GM12878 (cell line): ENCODE measurements at regions not wholly inside any gene's neighbourhood (a gene's known extent, or its start where the extent isn't known, plus 50 kb on each side); places are given as distances from the start of the nearest gene placed in this dataset.

ENCODE experiments used
- ATAC-seq: fragments of 200-7000 bp; cut with Tn5 transposase; 3 replicates; pipeline ENCODE4 v1.9.1; 2020; ENCODE audit warnings: mild to moderate bottlenecking, moderate library complexity
- BruUV-seq: library from RNA; stranded (reverse); fragments of 400-500 nt; replicated peaks from 2 replicates; lab custom pipeline; 2021; lab: Mats Ljungman, UMichigan
- CTCF ChIA-PET: fragments of 300-600 bp; sonication (Branson Sonifier 250); formaldehyde crosslinking; extraction: SDS; loops from one replicate; lab custom pipeline; 2021; ENCODE audit warnings: inconsistent platforms; lab: Yijun Ruan, JAX
- POLR2A ChIA-PET: fragments of 350-600 bp; formaldehyde crosslinking; extraction: SDS; loops from one replicate; lab custom pipeline; 2021; ENCODE audit warnings: inconsistent platforms; lab: Charles Lee
- RAD21 ChIA-PET: fragments of 300-600 bp; sonication (Branson Sonifier 250); formaldehyde crosslinking; loops from one replicate; lab custom pipeline; 2023; ENCODE audit warnings: antibody characterized with exemption; ENCODE audit not compliant: unreplicated experiment; lab: Charles Lee
- SMC1A ChIA-PET: fragments of 300-600 bp; sonication (Branson Sonifier 250); formaldehyde crosslinking; loops from one replicate; lab custom pipeline; 2023; ENCODE audit not compliant: unreplicated experiment, uncharacterized antibody; lab: Charles Lee
- DNase-seq: peaks from one replicate; pipeline ENCODE4 v3.0.0-alpha.2; 2011; ENCODE audit warnings: low read depth, low spot score
- FAIRE-seq: peaks from 3 replicates; lab custom pipeline; 2011; peaks lifted over from hg19 to GRCh38; lab: Jason Lieb, UNC
- H2AFZ ChIP-seq: 2 replicates; pipeline ENCODE4 v1.6.0; 2011; ENCODE audit warnings: low read depth, low read length, control low read depth; ENCODE audit not compliant: control insufficient read depth
- H3K27ac ChIP-seq: 2 replicates; pipeline ENCODE4 v1.5.1; 2011; ENCODE audit warnings: control low read depth; ENCODE audit not compliant: control insufficient read depth, insufficient read depth
- H3K27me3 ChIP-seq, 2 experiments: replicated peaks in 1 of 2; 2 replicates each; pipeline versions ENCODE4 v1.6.0 to v1.6.1; 2011; ENCODE audit warnings: low read length in 1 of 2; ENCODE audit not compliant: control insufficient read depth in 2 of 2, insufficient read depth in 2 of 2
- H3K36me3 ChIP-seq, 2 experiments: 2 replicates each; pipeline ENCODE4 v1.5.1; 2011; ENCODE audit warnings: low read length in 1 of 2; ENCODE audit not compliant: control insufficient read depth in 2 of 2, insufficient read depth in 2 of 2
- H3K4me1 ChIP-seq: 2 replicates; pipeline ENCODE4 v1.6.1; 2011; ENCODE audit warnings: mild to moderate bottlenecking, low read length, moderate library complexity, mixed read lengths; ENCODE audit not compliant: control insufficient read depth, insufficient read depth
- H3K4me2 ChIP-seq: 2 replicates; pipeline ENCODE4 v1.6.0; 2011; ENCODE audit warnings: control low read depth; ENCODE audit not compliant: control insufficient read depth, insufficient read depth
- H3K4me3 ChIP-seq: fragments of 200-600 bp; sonication (generic); 2 replicates; pipeline ENCODE4 v1.5.1; 2016
- H3K79me2 ChIP-seq: 2 replicates; pipeline ENCODE4 v1.6.0; 2011; ENCODE audit warnings: low read length; ENCODE audit not compliant: control insufficient read depth, insufficient read depth
- H3K9ac ChIP-seq: 2 replicates; pipeline ENCODE4 v1.8.0; 2011; ENCODE audit warnings: low read length, control low read depth, mixed read lengths; ENCODE audit not compliant: control insufficient read depth, insufficient read depth
- H3K9me3 ChIP-seq: replicated peaks from 3 replicates; pipeline ENCODE4 v1.5.1; 2011; ENCODE audit warnings: mild to moderate bottlenecking, low read length; ENCODE audit not compliant: control insufficient read depth, insufficient read depth
- H4K20me1 ChIP-seq: 2 replicates; pipeline ENCODE4 v1.6.0; 2011; ENCODE audit not compliant: control insufficient read depth, insufficient read depth
- FOXK2 ChIP-seq: fragments of 450-650 bp; IDR thresholded peaks from 2 replicates; pipeline ENCODE4 v1.6.1; 2017; ENCODE audit warnings: mild to moderate bottlenecking, moderate library complexity
- GATAD2B ChIP-seq: fragments of 450-650 bp; conservative IDR thresholded peaks from 2 replicates; pipeline ENCODE4 v1.6.1; 2017; ENCODE audit warnings: low read depth, mild to moderate bottlenecking, moderate library complexity
- MEF2B ChIP-seq: fragments of 450-650 bp; IDR thresholded peaks from 2 replicates; pipeline ENCODE4 v1.6.1; 2018; ENCODE audit warnings: mild to moderate bottlenecking, moderate library complexity; ENCODE audit not compliant: partially characterized antibody, poor library complexity, severe bottlenecking
- MYC ChIP-seq: IDR thresholded peaks from 2 replicates; pipeline ENCODE4 v1.6.1; 2011; ENCODE audit warnings: mild to moderate bottlenecking, low read length, moderate library complexity, inconsistent platforms; ENCODE audit not compliant: insufficient read depth, insufficient replicate concordance, insufficient read length, severe bottlenecking
- RELA ChIP-seq: fragments of 450-650 bp; IDR thresholded peaks from 2 replicates; pipeline ENCODE4 v1.8.0; 2014; ENCODE audit warnings: borderline replicate concordance; ENCODE audit not compliant: partially characterized antibody
- SMAD5 ChIP-seq: IDR thresholded peaks from 2 replicates; pipeline ENCODE4 v1.6.1; 2016; ENCODE audit warnings: antibody characterized with exemption, low read depth
- SP1 ChIP-seq: IDR thresholded peaks from one replicate; pipeline ENCODE4 v1.6.1; 2011; ENCODE audit warnings: low read depth, low read length
- SREBF2 ChIP-seq: IDR thresholded peaks from 2 replicates; pipeline ENCODE4 v1.6.1; 2012; ENCODE audit warnings: mild to moderate bottlenecking, low read length
- STAT3 ChIP-seq: IDR thresholded peaks from 2 replicates; pipeline ENCODE4 v1.6.1; 2011; ENCODE audit warnings: low read depth, low read length, improper control_type of control experiment
- TAF1 ChIP-seq: IDR thresholded peaks from 2 replicates; pipeline ENCODE4 v1.6.1; 2011; ENCODE audit warnings: mild to moderate bottlenecking, low read depth, low read length, borderline replicate concordance
- WGBS: methylation state at CpG from one replicate; pipeline ENCODE4 v1.1.6; 2016; ENCODE audit warnings: low lambda C conversion rate; ENCODE audit not compliant: insufficient replicate concordance, insufficient coverage; ENCODE audit errors: missing lambda C conversion rate; 5-methylcytosine and 5-hydroxymethylcytosine counted together
- in situ Hi-C: fragments of 300-500 bp; cut with MboI; formaldehyde crosslinking; loops from 9 replicates; pipeline ENCODE4 v1.14.3; 2018; ENCODE audit warnings: mixed read lengths
- intact Hi-C: fragments of 100-400 bp; cut with micrococcal nuclease; formaldehyde crosslinking; loops from one replicate; pipeline ENCODE4 v1.14.2; 2022; ENCODE audit not compliant: unreplicated experiment
- TF ChIP-seq, protein P1 (sequence below): fragments of 450-650 bp; conservative IDR thresholded peaks from 2 replicates; pipeline ENCODE4 v1.6.1; 2017; ENCODE audit warnings: mild to moderate bottlenecking, moderate library complexity
- TF ChIP-seq, protein P2 (sequence below): fragments of 450-650 bp; IDR thresholded peaks from 2 replicates; pipeline ENCODE4 v1.6.1; 2018; ENCODE audit warnings: mild to moderate bottlenecking, low read depth, moderate library complexity; ENCODE audit not compliant: partially characterized antibody
- TF ChIP-seq, protein P3 (sequence below): fragments of 150-350 bp; IDR thresholded peaks from 2 replicates; pipeline ENCODE4 v1.6.1; 2016; ENCODE audit warnings: low read depth, low read length

DNA sequence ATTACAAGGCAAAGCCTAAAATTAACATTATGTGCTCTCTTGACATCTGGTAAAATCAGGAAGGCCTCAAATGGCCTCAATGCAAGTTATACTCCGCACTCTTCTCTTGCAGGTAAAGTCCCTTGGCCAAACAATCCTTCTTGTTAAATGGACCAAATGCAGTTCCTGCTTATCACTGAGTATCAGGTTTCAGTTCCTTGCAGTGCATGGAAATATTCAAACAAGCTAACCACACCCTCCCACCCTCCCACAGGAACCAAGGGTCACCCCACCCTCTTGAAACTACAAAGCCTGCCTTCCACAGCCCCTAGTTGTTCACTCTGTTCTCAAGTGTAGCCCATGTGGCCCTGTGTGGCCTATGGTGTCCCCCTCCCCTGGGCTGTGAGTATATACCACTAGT, 171.9 kb upstream of the CADPS start:
- RAD21 ChIA-PET = no interaction called here
- H3K36me3 ChIP-seq = no peaks in the 10 kb centered on the region
- H3K4me2 ChIP-seq = no peak overlapping the region
- in situ Hi-C loops = no loop called here
- no peak overlapping the region for H3K4me3 ChIP-seq
- H4K20me1 ChIP-seq = no peaks in the 10 kb centered on the region
- no TSS peak for BruUV-seq
- H2AFZ ChIP-seq = no peak overlapping the region
- FAIRE-seq (no peak), DNase-seq (no peak), ATAC-seq (no peak)
- SMC1A ChIA-PET = interaction anchor here (1.4 kb wide), 1 partner anchor 9 kb away, joined by 3 read pairs; no protein-coding TSS in a partner anchor
- H3K9ac ChIP-seq = no peak overlapping the region
- no peaks in the 10 kb centered on the region for H3K27me3 ChIP-seq
- CTCF ChIA-PET = no interaction called here
- POLR2A ChIA-PET = no interaction called here
- H3K9me3 ChIP-seq = no peaks in the 10 kb centered on the region
- no peaks in the 10 kb centered on the region for H3K79me2 ChIP-seq
- TF ChIP-seq SP1 (no peak), RELA (no peak), MYC (no peak), STAT3 (no peak), SMAD5 (no peak), FOXK2 (no peak), SREBF2 (no peak), TAF1 (no peak), MEF2B (no peak), GATAD2B (no peak)
- TF ChIP-seq, protein P1, sequence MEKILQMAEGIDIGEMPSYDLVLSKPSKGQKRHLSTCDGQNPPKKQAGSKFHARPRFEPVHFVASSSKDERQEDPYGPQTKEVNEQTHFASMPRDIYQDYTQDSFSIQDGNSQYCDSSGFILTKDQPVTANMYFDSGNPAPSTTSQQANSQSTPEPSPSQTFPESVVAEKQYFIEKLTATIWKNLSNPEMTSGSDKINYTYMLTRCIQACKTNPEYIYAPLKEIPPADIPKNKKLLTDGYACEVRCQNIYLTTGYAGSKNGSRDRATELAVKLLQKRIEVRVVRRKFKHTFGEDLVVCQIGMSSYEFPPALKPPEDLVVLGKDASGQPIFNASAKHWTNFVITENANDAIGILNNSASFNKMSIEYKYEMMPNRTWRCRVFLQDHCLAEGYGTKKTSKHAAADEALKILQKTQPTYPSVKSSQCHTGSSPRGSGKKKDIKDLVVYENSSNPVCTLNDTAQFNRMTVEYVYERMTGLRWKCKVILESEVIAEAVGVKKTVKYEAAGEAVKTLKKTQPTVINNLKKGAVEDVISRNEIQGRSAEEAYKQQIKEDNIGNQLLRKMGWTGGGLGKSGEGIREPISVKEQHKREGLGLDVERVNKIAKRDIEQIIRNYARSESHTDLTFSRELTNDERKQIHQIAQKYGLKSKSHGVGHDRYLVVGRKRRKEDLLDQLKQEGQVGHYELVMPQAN = no peak
- TF ChIP-seq, protein P2, sequence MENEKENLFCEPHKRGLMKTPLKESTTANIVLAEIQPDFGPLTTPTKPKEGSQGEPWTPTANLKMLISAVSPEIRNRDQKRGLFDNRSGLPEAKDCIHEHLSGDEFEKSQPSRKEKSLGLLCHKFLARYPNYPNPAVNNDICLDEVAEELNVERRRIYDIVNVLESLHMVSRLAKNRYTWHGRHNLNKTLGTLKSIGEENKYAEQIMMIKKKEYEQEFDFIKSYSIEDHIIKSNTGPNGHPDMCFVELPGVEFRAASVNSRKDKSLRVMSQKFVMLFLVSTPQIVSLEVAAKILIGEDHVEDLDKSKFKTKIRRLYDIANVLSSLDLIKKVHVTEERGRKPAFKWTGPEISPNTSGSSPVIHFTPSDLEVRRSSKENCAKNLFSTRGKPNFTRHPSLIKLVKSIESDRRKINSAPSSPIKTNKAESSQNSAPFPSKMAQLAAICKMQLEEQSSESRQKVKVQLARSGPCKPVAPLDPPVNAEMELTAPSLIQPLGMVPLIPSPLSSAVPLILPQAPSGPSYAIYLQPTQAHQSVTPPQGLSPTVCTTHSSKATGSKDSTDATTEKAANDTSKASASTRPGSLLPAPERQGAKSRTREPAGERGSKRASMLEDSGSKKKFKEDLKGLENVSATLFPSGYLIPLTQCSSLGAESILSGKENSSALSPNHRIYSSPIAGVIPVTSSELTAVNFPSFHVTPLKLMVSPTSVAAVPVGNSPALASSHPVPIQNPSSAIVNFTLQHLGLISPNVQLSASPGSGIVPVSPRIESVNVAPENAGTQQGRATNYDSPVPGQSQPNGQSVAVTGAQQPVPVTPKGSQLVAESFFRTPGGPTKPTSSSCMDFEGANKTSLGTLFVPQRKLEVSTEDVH = no peak
- TF ChIP-seq, protein P3, sequence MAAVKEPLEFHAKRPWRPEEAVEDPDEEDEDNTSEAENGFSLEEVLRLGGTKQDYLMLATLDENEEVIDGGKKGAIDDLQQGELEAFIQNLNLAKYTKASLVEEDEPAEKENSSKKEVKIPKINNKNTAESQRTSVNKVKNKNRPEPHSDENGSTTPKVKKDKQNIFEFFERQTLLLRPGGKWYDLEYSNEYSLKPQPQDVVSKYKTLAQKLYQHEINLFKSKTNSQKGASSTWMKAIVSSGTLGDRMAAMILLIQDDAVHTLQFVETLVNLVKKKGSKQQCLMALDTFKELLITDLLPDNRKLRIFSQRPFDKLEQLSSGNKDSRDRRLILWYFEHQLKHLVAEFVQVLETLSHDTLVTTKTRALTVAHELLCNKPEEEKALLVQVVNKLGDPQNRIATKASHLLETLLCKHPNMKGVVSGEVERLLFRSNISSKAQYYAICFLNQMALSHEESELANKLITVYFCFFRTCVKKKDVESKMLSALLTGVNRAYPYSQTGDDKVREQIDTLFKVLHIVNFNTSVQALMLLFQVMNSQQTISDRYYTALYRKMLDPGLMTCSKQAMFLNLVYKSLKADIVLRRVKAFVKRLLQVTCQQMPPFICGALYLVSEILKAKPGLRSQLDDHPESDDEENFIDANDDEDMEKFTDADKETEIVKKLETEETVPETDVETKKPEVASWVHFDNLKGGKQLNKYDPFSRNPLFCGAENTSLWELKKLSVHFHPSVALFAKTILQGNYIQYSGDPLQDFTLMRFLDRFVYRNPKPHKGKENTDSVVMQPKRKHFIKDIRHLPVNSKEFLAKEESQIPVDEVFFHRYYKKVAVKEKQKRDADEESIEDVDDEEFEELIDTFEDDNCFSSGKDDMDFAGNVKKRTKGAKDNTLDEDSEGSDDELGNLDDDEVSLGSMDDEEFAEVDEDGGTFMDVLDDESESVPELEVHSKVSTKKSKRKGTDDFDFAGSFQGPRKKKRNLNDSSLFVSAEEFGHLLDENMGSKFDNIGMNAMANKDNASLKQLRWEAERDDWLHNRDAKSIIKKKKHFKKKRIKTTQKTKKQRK = no peak
- no peak overlapping the region for H3K27ac ChIP-seq
- WGBS = 0% methylated on average over 1 of the region's 1 CpG
- intact Hi-C loops = no loop called here
- no peaks in the 10 kb centered on the region for H3K4me1 ChIP-seq
